Fibroblast of villous mesenchyme (primary cell): ENCODE measurements at regions not wholly inside any gene's neighbourhood (a gene's known extent, or its start where the extent isn't known, plus 50 kb on each side); places are given as distances from the start of the nearest gene placed in this dataset.

Experiments used
- DNase-seq: peaks from one replicate; pipeline ENCODE4 v3.0.0-alpha.2; 2010; ENCODE audit warnings: low read depth
- H3K4me3 ChIP-seq: 2 replicates; pipeline ENCODE4 v1.5.1; 2011; ENCODE audit warnings: low read depth, mild to moderate bottlenecking, low read length
- CTCF ChIP-seq: IDR thresholded peaks from 2 replicates; pipeline ENCODE4 v1.5.1; 2012; ENCODE audit warnings: low read depth, mild to moderate bottlenecking, low read length; ENCODE audit not compliant: insufficient read depth

GRCh38 chr6:92708945-92709344 is 710.4 kb downstream of the EPHA7 start:
- no peak for TF ChIP-seq CTCF
- no peak overlapping the region for H3K4me3 ChIP-seq
- DNase-seq, result no peak

- DNase-seq, result no peak
- no peak for TF ChIP-seq CTCF
Observed at GRCh38 chr6:92708270-92708669, 711.1 kb downstream of the EPHA7 start.

GRCh38 chr6:92706976-92707375 is 712.4 kb downstream of the EPHA7 start:
- no peak for TF ChIP-seq CTCF
- H3K4me3 ChIP-seq, result no peak overlapping the region
- DNase-seq, result no peak

More at GRCh38 chr6:92708270-92708669, 711.1 kb downstream of the EPHA7 start:
- no peak overlapping the region for H3K4me3 ChIP-seq

GRCh38 chr6:92701425-92702096 is 717.8 kb downstream of the EPHA7 start:
- DNase-seq, result no peak
- H3K4me3 ChIP-seq, result no peak overlapping the region
- TF ChIP-seq CTCF, result no peak

GRCh38 chr6:92700411-92700810 is 718.9 kb downstream of the EPHA7 start:
- no peak for DNase-seq
- H3K4me3 ChIP-seq, result no peak overlapping the region
- no peak for TF ChIP-seq CTCF

- no peak overlapping the region for H3K4me3 ChIP-seq
- no peak for TF ChIP-seq CTCF
- peak; percentile 89 for DNase-seq
Observed at GRCh38 chr6:92690997-92691599, 728.3 kb downstream of the EPHA7 start.
